Common myeloid progenitor, CD34-positive (primary cell): ENCODE measurements at regions not wholly inside any gene's neighbourhood (a gene's known extent, or its start where the extent isn't known, plus 50 kb on each side); places are given as distances from the start of the nearest gene placed in this dataset.

Source experiments
- CTCF ChIA-PET: fragments of 350-600 bp; sonication (Branson Sonifier 250); formaldehyde crosslinking; loops from one replicate; lab custom pipeline; 2021; ENCODE audit warnings: antibody characterized with exemption; lab: Charles Lee
- POLR2A ChIA-PET: fragments of 350-600 bp; sonication (Branson Sonifier 250); formaldehyde crosslinking; loops from one replicate; lab custom pipeline; 2021; ENCODE audit warnings: antibody characterized with exemption; lab: Charles Lee
- DNase-seq, 3 donors: peaks; one replicate each; pipeline versions ENCODE4 v3.0.0 to v3.0.0-alpha.2; 2013
- H3K27ac ChIP-seq, 2 experiments: 1 replicate in 1 of 2; 2 replicates in 1 of 2; pipeline ENCODE4 v1.7.0; 2013; ENCODE audit warnings: inconsistent platforms in 2 of 2, low read length in 2 of 2, mild to moderate bottlenecking in 2 of 2, low read depth in 1 of 2, moderate library complexity in 1 of 2; ENCODE audit not compliant: severe bottlenecking in 2 of 2, insufficient read depth in 1 of 2, poor library complexity in 1 of 2
- H3K27me3 ChIP-seq, 5 experiments: replicated peaks in 2 of 5; 1 replicate in 3 of 5; 2 replicates in 2 of 5; pipeline versions ENCODE4 v1.6.1 to v1.7.0; 2013; ENCODE audit warnings: low read length in 4 of 5, mild to moderate bottlenecking in 2 of 5, moderate library complexity in 2 of 5, inconsistent platforms in 1 of 5; ENCODE audit not compliant: insufficient read depth in 5 of 5, control insufficient read depth in 4 of 5
- H3K36me3 ChIP-seq, 4 experiments: 1 replicate in 2 of 4; 2 replicates in 2 of 4; pipeline versions ENCODE4 v1.6.1 to v1.7.0; 2013; ENCODE audit warnings: low read length in 3 of 4, control low read depth in 1 of 4, mild to moderate bottlenecking in 1 of 4; ENCODE audit not compliant: control insufficient read depth in 4 of 4, insufficient read depth in 4 of 4
- H3K4me1 ChIP-seq, 4 experiments: 1 replicate in 3 of 4; 2 replicates in 1 of 4; pipeline versions ENCODE4 v1.6.1 to v1.7.1; 2013; ENCODE audit warnings: low read length in 3 of 4, mild to moderate bottlenecking in 3 of 4, control low read depth in 1 of 4, inconsistent platforms in 1 of 4, moderate library complexity in 1 of 4; ENCODE audit not compliant: control insufficient read depth in 4 of 4, insufficient read depth in 4 of 4; ENCODE audit errors: control extremely low read depth in 1 of 4
- H3K4me3 ChIP-seq, 7 experiments: 1 replicate in 4 of 7; 2 replicates in 3 of 7; pipeline versions ENCODE4 v1.5.1 to v1.7.0; 2013; ENCODE audit warnings: mild to moderate bottlenecking in 7 of 7, low read length in 6 of 7, moderate library complexity in 6 of 7, inconsistent platforms in 2 of 7, low read depth in 2 of 7, control low read depth in 1 of 7; ENCODE audit not compliant: insufficient read depth in 4 of 7, control insufficient read depth in 1 of 7; ENCODE audit errors: extremely low read depth in 1 of 7
- H3K9me3 ChIP-seq, 5 experiments: 1 replicate in 4 of 5; 2 replicates in 1 of 5; pipeline versions ENCODE4 v1.6.1 to v1.7.1; 2013; ENCODE audit warnings: low read length in 4 of 5, mild to moderate bottlenecking in 2 of 5, inconsistent platforms in 1 of 5, low read depth in 1 of 5, moderate library complexity in 1 of 5; ENCODE audit not compliant: control insufficient read depth in 4 of 5, insufficient read depth in 2 of 5; ENCODE audit errors: control extremely low read depth in 1 of 5
- WGBS: methylation state at CpG from one replicate; pipeline ENCODE4 v1.1.5; 2013; ENCODE audit not compliant: insufficient coverage; 5-methylcytosine and 5-hydroxymethylcytosine counted together

- CTCF ChIA-PET = interaction anchor here (1.0 to 1.9 kb wide), 2 partner anchors 25 to 142 kb away, joined by 3 to 5 read pairs; no protein-coding TSS in a partner anchor
- peaks cover 0 to 3% (median 0%) of the 10 kb centered on the region in 5 experiments for H3K9me3 ChIP-seq
- 67% methylated on average over 3 of the region's 3 CpGs for WGBS
- H3K4me1 ChIP-seq = peaks cover 14 to 28% (median 16%) of the 10 kb centered on the region in 4 experiments
- no peaks in the 10 kb centered on the region for H3K36me3 ChIP-seq
- POLR2A ChIA-PET = interaction anchor here (0.6 kb wide), 1 partner anchor 14 kb away, joined by 3 read pairs; no protein-coding TSS in a partner anchor
- H3K27me3 ChIP-seq = no peaks in the 10 kb centered on the region
- no peak for DNase-seq
- no peak overlapping the region for H3K4me3 ChIP-seq
- no peak overlapping the region for H3K27ac ChIP-seq
These were observed 234.7 kb downstream of the NFKBIZ start for GRCh38 chr3:102084006-102084405.

- Histone ChIP-seq H3K27me3 (no peaks in the 10 kb centered on the region), H3K27ac (no peak overlapping the region), H3K4me1 (peaks cover 7 to 21% (median 10%) of the 10 kb centered on the region in 4 experiments), H3K36me3 (no peaks in the 10 kb centered on the region), H3K4me3 (no peak overlapping the region), H3K9me3 (peaks cover 0 to 3% (median 0%) of the 10 kb centered on the region in 5 experiments)
- ChIA-PET POLR2A (interaction anchor here (0.6 kb wide), 1 partner anchor 15 kb away, joined by 3 read pairs; no protein-coding TSS in a partner anchor), CTCF (interaction anchor here (1.0 to 1.9 kb wide), 2 partner anchors 25 to 141 kb away, joined by 3 to 5 read pairs; no protein-coding TSS in a partner anchor)
- WGBS = 100% methylated on average over 1 of the region's 3 CpGs
- DNase-seq = no peak
These were observed 235.4 kb downstream of the NFKBIZ start for GRCh38 chr3:102084704-102085103.

GRCh38 chr3:102085431-102086176, 236.3 kb downstream of the NFKBIZ start:
- ChIA-PET CTCF (interaction anchor here (0.6 kb wide), 1 partner anchor 68 kb away, joined by 3 read pairs; no protein-coding TSS in a partner anchor), POLR2A (no interaction called here)
- no peak overlapping the region for H3K4me3 ChIP-seq
- no peak for DNase-seq
- 93% methylated on average over 3 of the region's 3 CpGs for WGBS
- H3K9me3 ChIP-seq = peaks cover 0 to 3% (median 0%) of the 10 kb centered on the region in 5 experiments
- H3K4me1 ChIP-seq = peaks cover 0 to 15% (median 4%) of the 10 kb centered on the region in 4 experiments
- no peak overlapping the region for H3K27ac ChIP-seq
- no peaks in the 10 kb centered on the region for H3K36me3 ChIP-seq
- no peaks in the 10 kb centered on the region for H3K27me3 ChIP-seq

GRCh38 chr3:102087236-102087635, 237.9 kb downstream of the NFKBIZ start:
- H3K4me3 ChIP-seq = no peak overlapping the region
- no peak overlapping the region for H3K27ac ChIP-seq
- peaks cover 0 to 9% (median 0%) of the 10 kb centered on the region in 4 experiments for H3K4me1 ChIP-seq
- H3K36me3 ChIP-seq = no peaks in the 10 kb centered on the region
- peaks cover 0 to 3% (median 0%) of the 10 kb centered on the region in 5 experiments for H3K9me3 ChIP-seq
- DNase-seq = no peak
- no peaks in the 10 kb centered on the region for H3K27me3 ChIP-seq
- WGBS = 100% methylated on average over 2 of the region's 4 CpGs
- CTCF ChIA-PET = no interaction called here
- POLR2A ChIA-PET = no interaction called here

GRCh38 chr3:102089239-102089638, 239.9 kb downstream of the NFKBIZ start:
- H3K27me3 ChIP-seq = no peaks in the 10 kb centered on the region
- POLR2A ChIA-PET = no interaction called here
- no peak overlapping the region for H3K4me3 ChIP-seq
- CTCF ChIA-PET = no interaction called here
- DNase-seq = no peak
- H3K9me3 ChIP-seq = peaks cover 0 to 3% (median 0%) of the 10 kb centered on the region in 5 experiments
- no peaks in the 10 kb centered on the region for H3K36me3 ChIP-seq
- H3K4me1 ChIP-seq = peaks cover 11 to 28% (median 13%) of the 10 kb centered on the region in 4 experiments
- no CpG with 5 or more reads among the region's 3 CpGs for WGBS
- H3K27ac ChIP-seq = no peak overlapping the region

GRCh38 chr3:102089904-102090720, 240.8 kb downstream of the NFKBIZ start:
- H3K36me3 ChIP-seq = no peaks in the 10 kb centered on the region
- peaks cover 11 to 30% (median 13%) of the 10 kb centered on the region in 4 experiments for H3K4me1 ChIP-seq
- H3K27ac ChIP-seq = no peak overlapping the region
- 100% methylated on average over 7 of the region's 10 CpGs for WGBS
- no peaks in the 10 kb centered on the region for H3K27me3 ChIP-seq
- H3K4me3 ChIP-seq = no peak overlapping the region
- ChIA-PET CTCF (interaction anchor here (1.5 kb wide), 1 partner anchor 10 kb away, joined by 3 read pairs; no protein-coding TSS in a partner anchor), POLR2A (no interaction called here)
- peaks cover 0 to 3% (median 0%) of the 10 kb centered on the region in 5 experiments for H3K9me3 ChIP-seq
- no peak for DNase-seq
